ENCODE measurements at regions not wholly inside any gene's neighbourhood (a gene's known extent, or its start where the extent isn't known, plus 50 kb on each side); places are given as distances from the start of the nearest gene placed in this dataset.

DNA sequence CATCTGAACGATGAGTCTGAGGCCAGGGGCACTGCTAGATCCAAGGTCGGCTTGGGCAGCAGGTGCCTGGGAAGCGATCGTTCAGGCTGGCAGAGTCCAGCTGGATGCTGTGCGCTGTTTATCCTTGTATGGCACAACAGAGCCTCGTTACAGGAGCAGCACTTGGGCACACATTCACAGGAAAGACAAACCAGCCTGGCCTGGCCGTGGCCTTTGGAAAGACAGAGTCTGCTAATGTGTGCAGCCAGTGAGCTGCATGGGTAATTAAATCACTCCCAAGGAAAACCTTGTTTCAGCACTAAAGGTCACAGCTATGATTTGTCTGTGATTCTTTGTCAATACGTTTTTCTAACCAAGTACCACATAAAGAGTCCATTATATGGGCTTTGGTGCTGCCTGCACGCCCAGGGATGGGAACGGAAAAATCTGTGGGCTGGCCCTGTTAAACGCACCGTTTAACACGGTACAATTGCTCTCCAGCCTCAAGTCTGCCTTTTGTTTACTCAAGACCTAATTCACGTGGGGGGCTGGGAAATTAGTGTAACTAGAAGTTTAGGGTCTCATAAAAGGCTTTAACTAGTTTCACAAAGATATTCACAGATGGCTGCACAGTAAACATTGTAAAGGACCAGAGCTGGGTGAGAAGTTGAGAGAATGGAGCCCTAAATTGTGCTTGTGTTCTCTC is 509.3 kb downstream of the KDM4C start:
- CTCF ChIA-PET: no interaction called here
- POLR2A ChIA-PET: no interaction called here

GRCh38 chr9:7265181-7265580 is 507.4 kb downstream of the KDM4C start:
- POLR2A ChIA-PET: no interaction called here
- CTCF ChIA-PET: no interaction called here

DNA sequence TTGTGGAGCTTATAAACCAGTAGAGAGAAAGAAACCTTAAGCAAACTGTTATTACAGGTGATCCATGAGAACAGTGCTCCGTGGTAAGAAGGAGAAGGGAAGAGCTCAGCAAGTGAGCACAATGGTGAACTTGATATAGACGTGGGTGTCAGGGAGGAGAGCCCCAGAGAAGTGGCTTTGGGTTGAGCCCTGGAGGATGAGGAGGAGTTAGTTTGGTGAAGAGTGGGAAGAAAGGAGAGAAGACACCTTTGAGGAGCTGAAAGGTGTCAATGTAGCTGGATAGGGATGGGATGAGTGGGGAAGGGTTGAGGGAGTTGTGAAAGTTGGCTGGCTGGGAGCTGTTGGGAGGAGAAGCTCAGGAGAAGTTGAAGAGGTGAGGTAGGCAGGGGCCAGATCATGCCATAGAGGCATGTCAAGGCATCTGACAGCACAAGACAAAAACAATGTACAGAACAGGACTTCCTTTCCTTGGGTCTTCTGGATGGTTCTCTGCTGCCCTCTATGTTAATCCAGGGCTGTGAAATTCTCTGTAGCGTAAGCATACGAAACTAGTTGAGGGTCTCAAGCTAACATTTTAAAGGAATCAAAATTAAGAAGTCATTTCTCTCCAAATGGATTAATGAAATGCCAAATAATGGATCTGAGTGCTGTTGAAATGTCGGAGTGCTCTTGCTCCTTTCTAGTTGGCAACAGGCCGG is 501.9 kb downstream of the KDM4C start:
- ChIA-PET CTCF (no interaction called here), POLR2A (no interaction called here)

DNA sequence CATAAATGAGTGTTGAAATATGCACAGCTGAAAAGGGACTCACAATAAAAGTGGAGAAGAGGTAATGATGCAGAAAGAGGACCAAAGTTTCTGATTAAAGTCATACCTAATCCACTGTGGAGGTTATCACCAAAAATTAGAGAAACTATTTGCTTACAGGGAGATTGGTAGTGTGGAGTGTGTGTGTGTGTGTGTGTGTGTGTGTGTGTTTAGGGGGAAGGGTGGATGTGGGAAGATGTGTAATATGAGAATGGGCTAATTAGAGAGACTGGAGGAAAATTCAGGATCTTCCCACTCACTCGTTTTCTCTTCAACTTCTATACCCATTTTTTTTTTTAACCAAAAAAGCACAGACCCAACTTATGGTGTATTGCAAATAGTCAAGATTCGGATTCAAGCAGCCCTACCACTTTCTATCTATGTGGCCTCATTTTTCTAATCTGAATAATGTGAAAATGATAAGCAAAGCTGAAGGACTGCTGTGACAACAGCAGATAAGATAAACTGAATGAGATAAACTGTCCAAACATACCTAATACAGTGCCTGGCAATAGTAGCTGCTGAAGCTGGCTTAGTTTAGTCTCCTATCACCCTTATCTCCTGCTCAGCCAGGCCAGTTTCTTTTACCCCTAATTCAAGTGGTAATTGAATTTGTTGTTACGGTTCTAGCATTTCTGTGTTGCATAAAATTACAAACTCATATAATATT is 501.1 kb downstream of the KDM4C start:
- ChIA-PET CTCF (no interaction called here), POLR2A (no interaction called here)

- ChIA-PET POLR2A (no interaction called here), CTCF (no interaction called here)
These were observed 489.2 kb downstream of the KDM4C start for GRCh38 chr9:7246917-7247522.

DNA sequence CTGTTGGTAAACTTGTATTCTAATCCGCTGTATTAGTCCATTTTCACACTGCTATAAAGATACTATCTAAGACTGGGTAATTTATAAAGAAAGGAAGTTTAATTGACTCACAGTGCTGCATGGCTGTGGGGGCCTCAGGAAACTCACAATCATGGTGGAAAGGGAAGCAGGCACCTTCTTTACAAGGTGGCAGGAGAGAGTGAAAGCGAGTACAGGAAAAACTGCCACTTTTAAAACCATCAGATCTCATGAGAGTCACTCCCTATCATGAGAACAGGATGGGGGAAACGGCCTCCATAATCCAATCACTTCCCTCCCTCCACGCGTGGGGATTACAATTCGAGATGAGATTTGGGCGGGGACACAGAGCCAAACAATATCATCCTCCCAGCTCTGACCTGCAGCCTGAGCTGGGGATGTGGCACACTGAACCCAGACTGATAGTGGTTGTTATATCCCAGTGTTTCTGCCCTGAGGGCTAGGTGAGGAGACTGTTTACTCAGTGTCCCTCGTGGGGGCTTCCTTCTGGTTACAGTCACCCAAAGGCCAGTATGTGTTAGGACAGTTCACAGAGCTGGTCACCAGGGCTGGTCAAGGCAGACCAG is 488.3 kb downstream of the KDM4C start:
- POLR2A ChIA-PET: no interaction called here
- CTCF ChIA-PET: no interaction called here

- ChIA-PET POLR2A (no interaction called here), CTCF (no interaction called here)
These were observed 486.1 kb downstream of the KDM4C start for GRCh38 chr9:7243838-7244237.

GRCh38 chr9:7242126-7242525 is 484.4 kb downstream of the KDM4C start:
- CTCF ChIA-PET: no interaction called here

GRCh38 chr9:7241694-7242093 is 483.9 kb downstream of the KDM4C start:
- ChIA-PET POLR2A (no interaction called here), CTCF (no interaction called here)

More at GRCh38 chr9:7242126-7242525, 484.4 kb downstream of the KDM4C start:
- POLR2A ChIA-PET: no interaction called here

GRCh38 chr9:7240569-7241311 is 483.0 kb downstream of the KDM4C start:
- ChIA-PET POLR2A (no interaction called here), CTCF (no interaction called here)

GRCh38 chr9:7239708-7240107 is 481.9 kb downstream of the KDM4C start:
- POLR2A ChIA-PET: no interaction called here

GRCh38 chr9:7238247-7238637 is 480.5 kb downstream of the KDM4C start:
- ChIA-PET POLR2A (no interaction called here), CTCF (no interaction called here)

More at GRCh38 chr9:7239708-7240107, 481.9 kb downstream of the KDM4C start:
- CTCF ChIA-PET: no interaction called here

GRCh38 chr9:7237473-7238246 is 479.9 kb downstream of the KDM4C start:
- CTCF ChIA-PET: no interaction called here
- POLR2A ChIA-PET: no interaction called here

GRCh38 chr9:7236186-7236585 is 478.4 kb downstream of the KDM4C start:
- POLR2A ChIA-PET: no interaction called here
- CTCF ChIA-PET: no interaction called here

- ChIA-PET CTCF (interaction anchor here (0.6 to 0.7 kb wide), 2 partner anchors 59 to 300 kb away, joined by 3 to 6 read pairs; no protein-coding TSS in a partner anchor), POLR2A (no interaction called here)
These were observed 476.4 kb downstream of the KDM4C start for GRCh38 chr9:7234144-7234543.

DNA sequence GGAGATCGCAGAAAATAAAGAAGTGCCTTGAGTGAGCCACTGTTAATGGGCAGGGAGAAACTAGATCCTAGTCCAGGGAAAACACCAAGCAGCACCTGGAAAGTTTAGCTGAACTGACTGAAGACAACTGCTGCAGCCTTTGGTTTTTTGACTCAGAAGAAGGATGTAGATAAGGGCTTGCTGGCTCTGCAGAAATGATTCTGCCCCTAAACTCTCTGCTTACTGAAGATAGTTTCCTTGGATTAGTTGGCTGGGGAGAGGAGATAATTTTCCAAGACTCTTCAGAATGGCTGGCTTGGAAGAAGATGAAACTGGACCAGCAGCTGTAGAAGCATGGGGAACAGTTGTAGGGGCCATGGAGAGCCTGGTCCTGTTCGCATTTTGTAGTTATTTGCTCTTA is 471.8 kb downstream of the KDM4C start:
- ChIA-PET CTCF (no interaction called here), POLR2A (no interaction called here)

DNA sequence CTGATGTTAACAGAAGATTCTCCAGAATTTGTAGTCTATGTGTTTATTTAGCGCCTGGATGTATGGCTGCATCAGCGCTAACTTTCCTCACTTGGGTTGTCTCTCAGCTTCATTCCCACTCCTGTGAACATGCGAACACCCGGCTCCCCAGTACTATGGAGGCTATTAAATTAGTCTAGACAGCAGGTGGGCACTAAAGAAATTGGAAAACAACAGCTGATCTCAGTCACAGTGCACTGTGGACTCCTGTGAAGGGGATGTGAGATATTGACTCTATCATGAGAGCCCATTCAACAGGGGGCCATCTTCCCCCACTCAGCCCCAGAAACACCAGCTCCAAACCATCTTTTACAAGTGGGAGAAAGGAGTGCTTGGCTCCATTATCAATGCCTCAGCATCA is 471.0 kb downstream of the KDM4C start:
- ChIA-PET POLR2A (no interaction called here), CTCF (no interaction called here)

DNA sequence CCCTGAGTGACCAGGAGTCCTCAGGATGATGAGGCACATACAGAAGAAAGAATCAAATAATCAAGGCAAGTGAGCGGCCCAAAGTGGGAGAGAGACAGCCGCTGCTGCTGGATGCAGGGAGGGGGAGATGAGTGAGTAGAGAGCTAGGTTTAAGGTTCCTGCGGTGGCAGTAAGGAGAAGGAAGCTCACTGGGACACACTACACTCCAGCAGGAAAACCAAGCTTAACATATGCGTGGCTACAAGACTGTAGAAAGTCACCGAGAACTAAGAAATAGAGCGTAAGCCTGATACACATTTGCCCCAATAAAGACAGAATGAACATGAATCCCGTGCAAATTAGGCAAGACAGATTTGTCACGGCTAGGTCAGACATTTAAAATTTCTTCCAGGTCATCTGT is 470.2 kb downstream of the KDM4C start:
- POLR2A ChIA-PET: no interaction called here
- CTCF ChIA-PET: no interaction called here

DNA sequence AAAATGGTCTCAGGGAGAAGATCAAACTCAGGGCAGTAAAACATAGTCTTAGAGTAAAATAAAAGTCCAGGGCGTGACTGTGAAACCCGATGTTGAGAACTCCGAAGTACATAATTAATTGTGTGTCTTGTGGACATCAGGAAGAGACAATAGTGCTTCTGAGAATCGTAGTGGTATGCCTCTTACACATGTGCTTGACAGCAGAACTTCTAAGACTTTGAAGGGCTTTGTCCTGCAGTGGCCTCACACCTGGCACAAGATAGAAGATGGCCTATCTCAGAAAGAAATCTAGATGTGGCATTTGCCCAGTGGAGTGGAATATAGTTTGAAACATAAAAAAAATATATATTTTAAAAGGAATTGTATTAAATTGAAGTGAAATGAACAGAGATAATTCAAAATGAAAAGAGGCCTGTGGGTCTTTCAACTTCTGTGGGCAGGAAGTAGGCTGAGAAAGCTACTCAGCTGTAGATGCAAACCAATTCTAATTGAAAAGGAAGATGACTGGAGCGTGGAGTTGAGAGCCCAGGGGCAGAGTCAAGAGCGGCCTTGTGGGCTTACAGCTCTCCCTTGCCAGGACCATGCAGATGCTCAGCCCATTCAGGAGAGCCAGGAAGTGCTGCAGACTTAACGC is 468.4 kb downstream of the KDM4C start:
- CTCF ChIA-PET: interaction anchor here (0.6 kb wide), 1 partner anchor 238 kb away, joined by 3 read pairs; no protein-coding TSS in a partner anchor
- POLR2A ChIA-PET: no interaction called here
